GM06990 (cell line): ENCODE measurements at regions not wholly inside any gene's neighbourhood (a gene's known extent, or its start where the extent isn't known, plus 50 kb on each side); places are given as distances from the start of the nearest gene placed in this dataset.

Experiments used
- DNase-seq: peaks from one replicate; pipeline ENCODE4 v3.0.0-alpha.2; 2011; ENCODE audit not compliant: insufficient read length; ENCODE audit errors: extremely low read depth
- H3K27me3 ChIP-seq: replicated peaks from 2 replicates; pipeline ENCODE4 v1.6.0; 2011; ENCODE audit warnings: low read length; ENCODE audit not compliant: control insufficient read depth, insufficient read depth
- H3K36me3 ChIP-seq: 2 replicates; pipeline ENCODE4 v1.5.1; 2011; ENCODE audit warnings: low read length; ENCODE audit not compliant: control insufficient read depth, insufficient read depth
- H3K4me3 ChIP-seq: replicated peaks from 2 replicates; pipeline ENCODE4 v1.5.1; 2011; ENCODE audit warnings: low read depth, mild to moderate bottlenecking, control low read depth, low read length
- CTCF ChIP-seq: IDR thresholded peaks from 2 replicates; pipeline ENCODE4 v1.5.1; 2011; ENCODE audit warnings: low read length, control low read depth, mild to moderate bottlenecking, inconsistent platforms; ENCODE audit not compliant: insufficient read depth, poor library complexity, severe bottlenecking

DNA sequence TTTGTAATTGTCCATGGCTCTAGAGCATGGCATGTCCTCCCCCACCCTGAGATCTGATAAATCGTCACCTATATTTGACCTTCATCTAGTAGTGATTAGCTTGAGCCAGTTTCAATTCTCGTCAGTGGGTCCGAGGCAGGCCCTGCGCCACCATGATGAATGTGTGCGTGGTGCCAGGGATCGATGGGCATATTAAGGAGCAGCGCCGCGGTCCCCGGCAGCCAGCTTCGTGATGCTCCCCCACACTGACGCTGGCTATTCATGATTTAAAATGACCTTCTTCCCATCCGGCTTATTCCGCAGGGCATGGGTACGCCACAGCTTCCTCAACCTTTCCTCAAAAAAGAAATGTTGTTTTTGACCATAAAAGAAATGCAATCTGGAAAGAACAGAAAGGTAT is 68.0 kb downstream of the SLC25A47 start:
- H3K4me3 ChIP-seq = no peak overlapping the region
- TF ChIP-seq CTCF = no peak
- DNase-seq = no peak
- H3K27me3 ChIP-seq = no peaks in the 10 kb centered on the region
- peaks cover 3% of the 10 kb centered on the region for H3K36me3 ChIP-seq

- no peaks in the 10 kb centered on the region for H3K27me3 ChIP-seq
- peaks cover 3% of the 10 kb centered on the region for H3K36me3 ChIP-seq
- no peak overlapping the region for H3K4me3 ChIP-seq
- no peak for DNase-seq
- TF ChIP-seq CTCF = no peak
Measured at GRCh38 chr14:100391724-100392123, 68.6 kb downstream of the SLC25A47 start.

DNA sequence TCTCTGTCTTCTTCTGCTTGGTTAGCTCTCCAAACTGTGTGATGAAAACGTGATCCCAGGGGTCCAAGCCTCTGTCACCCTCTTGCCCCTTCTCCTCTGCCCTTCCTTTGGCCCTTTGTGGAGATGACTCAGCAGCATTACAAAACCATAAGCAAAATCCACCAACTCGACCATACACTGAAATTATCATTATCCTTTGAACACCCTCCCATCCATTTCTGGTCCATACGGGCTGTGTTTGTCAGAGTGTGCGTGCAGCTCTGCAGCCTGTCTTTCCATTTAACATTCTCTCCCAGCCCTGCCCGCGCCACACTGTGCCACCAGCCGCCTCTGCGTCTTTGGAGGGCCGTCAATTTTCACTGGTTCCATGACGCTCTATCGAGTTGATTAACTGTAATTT is 69.2 kb downstream of the SLC25A47 start:
- no peaks in the 10 kb centered on the region for H3K27me3 ChIP-seq
- peaks cover 3% of the 10 kb centered on the region for H3K36me3 ChIP-seq
- TF ChIP-seq CTCF = no peak
- DNase-seq = no peak
- no peak overlapping the region for H3K4me3 ChIP-seq

DNA sequence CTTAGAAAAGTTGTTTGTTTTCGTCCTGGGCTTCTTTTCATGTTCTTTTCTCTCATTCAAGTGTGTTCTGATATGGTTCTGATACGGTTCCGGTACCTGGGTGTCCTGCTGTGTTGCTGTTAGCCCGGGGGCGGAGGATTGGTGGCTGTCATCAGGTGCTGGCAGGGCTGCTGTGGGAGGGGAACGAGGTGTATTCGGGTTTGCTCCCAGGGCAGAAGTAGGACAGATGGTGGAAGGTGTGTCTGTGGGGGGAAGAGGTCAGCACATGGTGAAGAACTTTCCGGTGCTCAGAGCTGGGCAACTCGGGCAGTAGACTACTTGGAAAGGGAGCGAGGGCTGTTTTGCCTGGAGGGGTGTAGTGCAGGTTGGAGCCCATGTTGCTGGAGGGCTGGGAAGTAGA is 70.2 kb downstream of the SLC25A47 start:
- TF ChIP-seq CTCF = no peak
- H3K36me3 ChIP-seq = peaks cover 3% of the 10 kb centered on the region
- H3K27me3 ChIP-seq = no peaks in the 10 kb centered on the region
- no peak overlapping the region for H3K4me3 ChIP-seq
- DNase-seq = no peak

GRCh38 chr14:100393906-100394732 is 71.0 kb downstream of the SLC25A47 start:
- Histone ChIP-seq H3K36me3 (peaks cover 3% of the 10 kb centered on the region), H3K27me3 (no peaks in the 10 kb centered on the region), H3K4me3 (no peak overlapping the region)
- no peak for DNase-seq
- no peak for TF ChIP-seq CTCF
